Osteoblast (primary cell): ENCODE measurements at regions not wholly inside any gene's neighbourhood (a gene's known extent, or its start where the extent isn't known, plus 50 kb on each side); places are given as distances from the start of the nearest gene placed in this dataset.

Experiments
- DNase-seq: peaks from one replicate; pipeline ENCODE4 v3.0.0; 2011; ENCODE audit warnings: low spot score, mixed read lengths; ENCODE audit not compliant: insufficient read length; ENCODE audit errors: missing footprints
- H2AFZ ChIP-seq: 2 replicates; pipeline ENCODE4 v1.6.0; 2011; ENCODE audit warnings: mild to moderate bottlenecking, low read length
- H3K27ac ChIP-seq: 2 replicates; pipeline ENCODE4 v1.5.1; 2011; ENCODE audit warnings: mild to moderate bottlenecking, low read depth, low read length, moderate library complexity
- H3K27me3 ChIP-seq: 2 replicates; pipeline ENCODE4 v1.6.0; 2012; ENCODE audit warnings: mild to moderate bottlenecking, control low read depth, inconsistent platforms, low read length, moderate library complexity; ENCODE audit not compliant: insufficient read depth
- H3K36me3 ChIP-seq: 2 replicates; pipeline ENCODE4 v1.5.1; 2011; ENCODE audit warnings: mild to moderate bottlenecking, low read length, control low read depth, moderate library complexity; ENCODE audit not compliant: insufficient read depth
- H3K4me1 ChIP-seq: 2 replicates; pipeline ENCODE4 v1.5.1; 2011; ENCODE audit warnings: mild to moderate bottlenecking, low read length, control low read depth, moderate library complexity; ENCODE audit not compliant: insufficient read depth
- H3K4me2 ChIP-seq: 2 replicates; pipeline ENCODE4 v1.6.0; 2011; ENCODE audit warnings: mild to moderate bottlenecking, low read length; ENCODE audit not compliant: insufficient read depth
- H3K4me3 ChIP-seq: fragments of 200-600 bp; sonication (generic); 3 replicates; pipeline ENCODE4 v1.5.1; 2012; ENCODE audit warnings: mild to moderate bottlenecking, low read length, inconsistent platforms; ENCODE audit not compliant: insufficient read depth
- H3K79me2 ChIP-seq: 2 replicates; pipeline ENCODE4 v1.6.0; 2012; ENCODE audit warnings: mild to moderate bottlenecking, low read length, control low read depth, inconsistent platforms; ENCODE audit not compliant: insufficient read depth
- H3K9me3 ChIP-seq: 2 replicates; pipeline ENCODE4 v1.5.1; 2011; ENCODE audit warnings: low read depth, low read length, control low read depth
- H4K20me1 ChIP-seq: 2 replicates; pipeline ENCODE4 v1.6.0; 2012; ENCODE audit warnings: mild to moderate bottlenecking, low read length, control low read depth; ENCODE audit not compliant: insufficient read depth
- CTCF ChIP-seq: IDR thresholded peaks from 2 replicates; pipeline ENCODE4 v1.5.1; 2011; ENCODE audit warnings: mild to moderate bottlenecking, low read depth, low read length, moderate library complexity; ENCODE audit errors: extremely low read depth

GRCh38 chr3:56894881-56895431 lies 93.2 kb upstream of the ARHGEF3 start:
- no peak for DNase-seq

GRCh38 chr3:56890448-56891091 lies 88.8 kb upstream of the ARHGEF3 start:
- H3K27ac ChIP-seq, result no peak overlapping the region
- no peak for TF ChIP-seq CTCF
- H3K36me3 ChIP-seq, result no peaks in the 10 kb centered on the region
- H3K4me1 ChIP-seq, result no peaks in the 10 kb centered on the region
- H4K20me1 ChIP-seq, result no peaks in the 10 kb centered on the region
- H3K4me2 ChIP-seq, result no peak overlapping the region
- no peak for DNase-seq
- no peaks in the 10 kb centered on the region for H3K79me2 ChIP-seq
- peaks cover 4% of the 10 kb centered on the region for H3K27me3 ChIP-seq
- no peak overlapping the region for H3K4me3 ChIP-seq
- H3K9me3 ChIP-seq, result no peaks in the 10 kb centered on the region
- H2AFZ ChIP-seq, result no peak overlapping the region

More at GRCh38 chr3:56894881-56895431, 93.2 kb upstream of the ARHGEF3 start:
- H3K27ac ChIP-seq, result no peak overlapping the region
- no peak overlapping the region for H2AFZ ChIP-seq
- H3K9me3 ChIP-seq, result no peaks in the 10 kb centered on the region
- no peaks in the 10 kb centered on the region for H3K4me1 ChIP-seq
- H3K36me3 ChIP-seq, result no peaks in the 10 kb centered on the region
- H3K79me2 ChIP-seq, result no peaks in the 10 kb centered on the region
- no peaks in the 10 kb centered on the region for H3K27me3 ChIP-seq
- no peak overlapping the region for H3K4me3 ChIP-seq
- H4K20me1 ChIP-seq, result no peaks in the 10 kb centered on the region
- no peak overlapping the region for H3K4me2 ChIP-seq
- no peak for TF ChIP-seq CTCF

- Histone ChIP-seq H3K79me2 (no peaks in the 10 kb centered on the region), H3K9me3 (no peaks in the 10 kb centered on the region), H3K27me3 (peaks cover 4% of the 10 kb centered on the region), H3K4me3 (no peak overlapping the region), H3K4me2 (no peak overlapping the region), H4K20me1 (no peaks in the 10 kb centered on the region), H2AFZ (no peak overlapping the region), H3K4me1 (no peaks in the 10 kb centered on the region), H3K36me3 (no peaks in the 10 kb centered on the region), H3K27ac (no peak overlapping the region)
- TF ChIP-seq CTCF, result no peak
- DNase-seq, result no peak
These were observed 87.4 kb upstream of the ARHGEF3 start for GRCh38 chr3:56889131-56889530.

- TF ChIP-seq CTCF, result no peak
- DNase-seq, result no peak
- H3K4me1 ChIP-seq, result no peaks in the 10 kb centered on the region
These were observed 85.8 kb upstream of the ARHGEF3 start for GRCh38 chr3:56887402-56888025.

More at GRCh38 chr3:56887402-56888025, 85.8 kb upstream of the ARHGEF3 start:
- H3K27me3 ChIP-seq, result peaks cover 4% of the 10 kb centered on the region
- no peak overlapping the region for H3K4me2 ChIP-seq
- no peak overlapping the region for H3K27ac ChIP-seq
- H2AFZ ChIP-seq, result no peak overlapping the region
- no peak overlapping the region for H3K4me3 ChIP-seq
- H4K20me1 ChIP-seq, result no peaks in the 10 kb centered on the region
- no peaks in the 10 kb centered on the region for H3K36me3 ChIP-seq
- no peaks in the 10 kb centered on the region for H3K79me2 ChIP-seq
- H3K9me3 ChIP-seq, result no peaks in the 10 kb centered on the region
